Naive thymus-derived CD4-positive, alpha-beta T cell (primary cell): ENCODE measurements at regions not wholly inside any gene's neighbourhood (a gene's known extent, or its start where the extent isn't known, plus 50 kb on each side); places are given as distances from the start of the nearest gene placed in this dataset.

Source experiments
- ATAC-seq: fragments of 150-1000 bp; cut with Tn5 transposase; 2 replicates; pipeline ENCODE4 v1.10.0; 2021; ENCODE audit warnings: mild to moderate bottlenecking, moderate library complexity
- CTCF ChIA-PET: fragments of 350-600 bp; sonication (Branson Sonifier 250); formaldehyde crosslinking; loops from one replicate; lab custom pipeline; 2021; ENCODE audit warnings: antibody characterized with exemption; lab: Charles Lee
- POLR2A ChIA-PET: fragments of 350-600 bp; sonication (Branson Sonifier 250); formaldehyde crosslinking; loops from one replicate; lab custom pipeline; 2021; ENCODE audit warnings: antibody characterized with exemption, inconsistent platforms; lab: Charles Lee
- DNase-seq, 9 donors: peaks; one replicate each; pipeline versions ENCODE4 v3.0.0 to v3.0.0-alpha.2; 2020 to 2022; ENCODE audit warnings: mixed read lengths in 1 of 9
- H3K27ac ChIP-seq: one replicate; pipeline ENCODE4 v1.7.0; 2013; ENCODE audit warnings: mild to moderate bottlenecking, low read depth, low read length, moderate library complexity
- H3K27me3 ChIP-seq, 2 donors: one replicate each; pipeline ENCODE4 v1.7.0; 2013; ENCODE audit warnings: low read length in 2 of 2, mild to moderate bottlenecking in 2 of 2, moderate library complexity in 2 of 2; ENCODE audit not compliant: control insufficient read depth in 2 of 2, insufficient read depth in 2 of 2
- H3K36me3 ChIP-seq, 3 experiments: 1 replicate in 2 of 3; 2 replicates in 1 of 3; pipeline ENCODE4 v1.7.0; 2013; ENCODE audit warnings: low read length in 3 of 3, mild to moderate bottlenecking in 3 of 3, moderate library complexity in 1 of 3; ENCODE audit not compliant: insufficient read depth in 3 of 3, control insufficient read depth in 2 of 3
- H3K4me1 ChIP-seq, 2 donors: one replicate each; pipeline ENCODE4 v1.7.0; 2013; ENCODE audit warnings: low read length in 2 of 2, mild to moderate bottlenecking in 2 of 2, moderate library complexity in 1 of 2; ENCODE audit not compliant: control insufficient read depth in 2 of 2, insufficient read depth in 2 of 2
- H3K4me3 ChIP-seq: 2 replicates; pipeline ENCODE4 v1.7.0; 2013; ENCODE audit warnings: mild to moderate bottlenecking, low read length
- H3K9me3 ChIP-seq, 3 experiments: 1 replicate in 2 of 3; 2 replicates in 1 of 3; pipeline ENCODE4 v1.7.0; 2013; ENCODE audit warnings: low read length in 3 of 3; ENCODE audit not compliant: control insufficient read depth in 2 of 3
- H3K27ac Mint-ChIP-seq, 9 donors: one replicate each; pipeline ENCODE4 v1.8.0; 2020 to 2022; ENCODE audit warnings: mixed read lengths in 9 of 9, mild to moderate bottlenecking in 8 of 9, moderate library complexity in 5 of 9, inconsistent platforms in 2 of 9
- H3K27me3 Mint-ChIP-seq, 5 donors: one replicate each; pipeline ENCODE4 v1.8.0; 2021 to 2022; ENCODE audit warnings: mixed read lengths in 5 of 5, mild to moderate bottlenecking in 1 of 5
- H3K36me3 Mint-ChIP-seq, 5 donors: one replicate each; pipeline ENCODE4 v1.8.0; 2020 to 2022; ENCODE audit warnings: mixed read lengths in 5 of 5, mild to moderate bottlenecking in 3 of 5, inconsistent platforms in 1 of 5
- H3K4me1 Mint-ChIP-seq, 7 donors: one replicate each; pipeline ENCODE4 v1.8.0; 2020 to 2022; ENCODE audit warnings: mixed read lengths in 7 of 7, mild to moderate bottlenecking in 3 of 7, inconsistent platforms in 1 of 7
- H3K4me3 Mint-ChIP-seq, 10 donors: one replicate each; pipeline ENCODE4 v1.8.0; 2020 to 2022; ENCODE audit warnings: mild to moderate bottlenecking in 10 of 10, mixed read lengths in 10 of 10, moderate library complexity in 6 of 10, inconsistent platforms in 2 of 10
- H3K9me3 Mint-ChIP-seq, 11 donors: one replicate each; pipeline ENCODE4 v1.8.0; 2020 to 2022; ENCODE audit warnings: mixed read lengths in 11 of 11, mild to moderate bottlenecking in 4 of 11, inconsistent platforms in 1 of 11, moderate library complexity in 1 of 11
- intact Hi-C, 2 donors: fragments of 100-400 bp; cut with micrococcal nuclease; formaldehyde crosslinking; loops; one replicate each; pipeline ENCODE4 v1.15.1; 2023

DNA sequence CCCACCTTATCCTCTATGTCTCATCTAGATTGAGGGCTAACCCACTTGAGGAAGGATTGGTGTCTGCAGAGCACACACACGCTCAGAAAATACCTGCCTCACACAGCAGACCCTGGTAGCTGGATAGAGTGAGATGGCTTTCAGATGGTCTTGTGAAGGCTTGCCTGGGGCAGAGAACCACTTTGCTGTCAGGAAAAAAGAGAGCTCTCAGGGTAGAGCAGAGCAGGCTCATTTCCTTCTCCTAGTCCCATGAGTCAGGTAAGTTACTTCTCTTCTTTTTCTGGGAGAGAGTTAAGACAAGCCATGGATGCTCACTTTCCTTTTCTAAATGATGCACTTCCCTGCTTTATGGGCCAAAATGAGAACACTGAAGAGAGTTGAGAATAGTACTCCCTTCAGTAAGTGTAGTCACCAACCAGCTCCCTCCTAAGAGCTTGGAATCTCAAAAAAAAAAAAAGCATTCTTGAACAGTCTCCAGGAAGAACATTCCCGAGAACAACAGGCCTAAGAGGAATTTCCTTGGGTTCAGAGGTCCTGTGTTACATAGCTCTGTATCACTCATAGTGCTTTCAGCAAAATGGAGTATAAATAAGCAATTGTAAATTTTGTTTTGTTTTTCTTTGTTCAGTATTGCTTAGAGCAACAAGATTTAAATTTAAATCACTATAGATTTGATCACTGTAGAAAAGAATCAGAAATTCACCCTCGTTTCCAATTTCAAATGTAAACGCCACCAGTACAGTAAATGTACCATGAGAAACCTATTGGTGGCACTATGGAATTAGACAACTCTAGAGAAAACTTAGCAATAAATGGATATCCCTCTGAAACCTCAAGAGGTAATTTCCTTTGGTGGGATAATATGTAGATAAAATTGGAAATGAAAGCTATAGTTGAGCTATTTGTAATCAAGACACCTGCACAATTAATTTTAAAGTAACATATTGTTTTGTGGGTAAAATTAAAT lies 530.3 kb downstream of the RFPL4B start:
- H3K27me3 Mint-ChIP-seq: no peaks in the 10 kb centered on the region
- no peak overlapping the region for H3K27ac Mint-ChIP-seq

DNA sequence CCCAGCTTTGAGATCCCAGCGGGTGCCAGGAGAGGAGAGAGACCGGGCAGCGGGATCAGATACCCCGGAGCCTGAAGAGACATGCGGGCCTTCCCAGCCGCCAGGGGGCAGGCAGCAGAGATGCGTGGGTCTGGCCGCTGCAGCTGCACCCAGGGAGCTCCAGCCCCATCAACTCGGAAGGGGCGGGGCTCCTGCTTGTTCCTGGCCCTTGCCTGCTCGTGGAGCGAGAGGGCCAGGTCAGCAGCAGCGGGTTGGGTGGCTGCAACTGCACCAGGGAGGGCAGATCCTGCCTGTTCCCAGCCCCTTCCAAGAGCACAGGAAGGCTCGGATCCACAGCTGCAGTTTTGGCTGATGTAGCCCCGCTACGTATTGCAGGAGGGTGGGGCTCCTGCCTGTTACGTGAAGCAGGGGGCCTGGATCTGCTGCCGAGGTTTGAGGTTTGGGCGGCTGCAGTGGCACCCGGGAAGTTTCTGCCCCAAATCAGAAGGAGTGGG lies 532.8 kb downstream of the RFPL4B start:
- Mint-ChIP-seq H3K9me3 (peaks cover 0 to 5% (median 0%) of the 10 kb centered on the region in 11 donors), H3K27ac (no peak overlapping the region), H3K4me3 (peak overlapping the region in 5 of 10 donors; percentile 42 to 60 (median 53)), H3K4me1 (no peaks in the 10 kb centered on the region), H3K27me3 (no peaks in the 10 kb centered on the region), H3K36me3 (no peaks in the 10 kb centered on the region)
- no peak overlapping the region for H3K4me3 ChIP-seq
- H3K27ac ChIP-seq: no peak overlapping the region
- no peaks in the 10 kb centered on the region for H3K9me3 ChIP-seq
- no peaks in the 10 kb centered on the region for H3K36me3 ChIP-seq
- ATAC-seq (peak; percentile 36), DNase-seq (peak in 3 of 9 donors; percentile 8 to 31 (median 13))
- ChIA-PET CTCF (no interaction called here), POLR2A (no interaction called here)
- intact Hi-C loops: loop anchor here in 1 of 2 donors (2.0 kb wide), 1 partner anchor 979 kb away; no protein-coding TSS in a partner anchor
- no peaks in the 10 kb centered on the region for H3K4me1 ChIP-seq
- H3K27me3 ChIP-seq: no peaks in the 10 kb centered on the region

More for the DNA sequence above, 530.3 kb downstream of the RFPL4B start:
- Mint-ChIP-seq H3K36me3 (no peaks in the 10 kb centered on the region), H3K9me3 (peaks cover 0 to 7% (median 1%) of the 10 kb centered on the region in 11 donors), H3K4me3 (no peak overlapping the region), H3K4me1 (no peaks in the 10 kb centered on the region)
- Histone ChIP-seq H3K9me3 (no peaks in the 10 kb centered on the region), H3K4me3 (no peak overlapping the region), H3K27ac (no peak overlapping the region), H3K4me1 (no peaks in the 10 kb centered on the region), H3K27me3 (no peaks in the 10 kb centered on the region), H3K36me3 (no peaks in the 10 kb centered on the region)
- DNase-seq (no peak), ATAC-seq (no peak)
- ChIA-PET CTCF (no interaction called here), POLR2A (no interaction called here)
- intact Hi-C loops: no loop called here

DNA sequence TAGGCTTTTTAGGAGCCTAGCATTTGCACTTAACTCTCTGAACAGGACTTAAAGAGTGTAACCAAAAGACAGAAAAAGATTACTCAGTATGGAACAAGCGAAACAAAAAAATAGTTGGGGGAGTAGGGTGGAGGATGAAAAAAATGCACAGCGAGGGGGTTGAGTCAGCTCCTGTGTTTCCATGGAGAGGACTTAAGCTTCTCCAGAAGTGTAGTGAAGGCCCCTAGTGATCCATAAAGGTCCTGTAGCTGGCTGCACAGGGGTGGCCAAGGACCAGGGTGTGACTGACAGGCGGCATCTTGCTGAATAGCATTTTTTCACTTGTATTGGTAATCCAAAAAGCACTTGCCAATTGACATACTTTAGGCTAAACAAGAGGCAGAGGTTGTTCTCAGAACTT lies 533.9 kb downstream of the RFPL4B start:
- no peaks in the 10 kb centered on the region for H3K9me3 ChIP-seq
- H3K4me1 ChIP-seq: no peaks in the 10 kb centered on the region
- ATAC-seq (no peak), DNase-seq (no peak)
- intact Hi-C loops: loop anchor here in 1 of 2 donors (2.0 kb wide), 1 partner anchor 978 kb away; no protein-coding TSS in a partner anchor
- Mint-ChIP-seq H3K4me3 (no peak overlapping the region), H3K4me1 (no peaks in the 10 kb centered on the region), H3K27me3 (no peaks in the 10 kb centered on the region), H3K9me3 (peaks cover 0 to 6% (median 0%) of the 10 kb centered on the region in 11 donors), H3K36me3 (no peaks in the 10 kb centered on the region), H3K27ac (no peak overlapping the region)
- no peaks in the 10 kb centered on the region for H3K36me3 ChIP-seq
- ChIA-PET POLR2A (no interaction called here), CTCF (no interaction called here)
- no peak overlapping the region for H3K4me3 ChIP-seq
- H3K27me3 ChIP-seq: no peaks in the 10 kb centered on the region
- no peak overlapping the region for H3K27ac ChIP-seq

DNA sequence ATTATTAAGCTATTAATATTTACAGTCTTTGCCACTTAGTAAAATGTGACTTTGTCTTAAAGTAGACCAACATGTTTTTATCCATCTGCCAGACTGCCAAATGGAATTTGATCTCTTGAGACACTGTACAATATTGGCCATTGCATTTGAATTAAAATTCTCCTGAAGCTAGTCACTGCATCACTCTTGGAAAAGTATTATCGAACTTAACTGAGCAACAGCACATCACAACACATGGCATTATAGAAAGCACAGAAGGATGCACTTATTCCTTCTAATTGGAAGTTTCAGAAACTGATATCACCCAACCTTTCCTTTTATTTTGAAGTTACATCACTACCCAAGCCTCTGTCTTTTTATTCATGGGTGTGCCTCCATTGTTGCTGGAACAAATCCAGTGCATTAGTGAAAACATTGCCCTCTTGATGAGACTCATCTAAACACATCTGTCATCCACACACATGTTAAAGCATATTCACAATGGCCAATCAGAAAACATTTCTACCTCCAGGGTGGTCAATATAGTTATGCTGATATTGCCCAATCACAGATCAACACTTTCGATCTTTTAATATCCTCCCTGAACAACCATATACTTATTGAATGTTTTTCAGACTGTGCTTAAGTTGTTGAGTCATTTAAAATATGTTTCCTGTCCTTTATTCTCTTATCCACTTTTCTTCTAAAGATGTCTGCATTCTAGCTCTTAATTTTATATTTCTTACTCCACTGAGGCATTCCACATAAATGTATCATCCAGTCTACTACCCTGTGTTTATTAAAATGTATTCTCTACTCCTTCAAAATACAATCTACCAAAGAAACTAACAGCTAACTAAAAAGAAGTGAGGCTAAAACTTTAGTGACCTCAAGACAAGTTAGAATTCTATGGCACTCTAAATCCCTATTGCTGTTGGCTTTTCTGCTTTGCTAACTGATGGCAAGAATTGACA lies 535.0 kb downstream of the RFPL4B start:
- ChIA-PET CTCF (no interaction called here), POLR2A (no interaction called here)
- no peak overlapping the region for H3K4me3 Mint-ChIP-seq
- H3K36me3 Mint-ChIP-seq: no peaks in the 10 kb centered on the region
- DNase-seq: no peak
- intact Hi-C loops: loop anchor here in 1 of 2 donors (2.0 kb wide), 1 partner anchor 977 kb away; no protein-coding TSS in a partner anchor
- H3K27ac Mint-ChIP-seq: no peak overlapping the region
- no peaks in the 10 kb centered on the region for H3K27me3 ChIP-seq
- no peak for ATAC-seq
- no peaks in the 10 kb centered on the region for H3K4me1 Mint-ChIP-seq
- H3K27ac ChIP-seq: no peak overlapping the region
- H3K36me3 ChIP-seq: no peaks in the 10 kb centered on the region
- no peaks in the 10 kb centered on the region for H3K9me3 ChIP-seq
- peaks cover 0 to 8% (median 0%) of the 10 kb centered on the region in 11 donors for H3K9me3 Mint-ChIP-seq
- no peak overlapping the region for H3K4me3 ChIP-seq
- no peaks in the 10 kb centered on the region for H3K27me3 Mint-ChIP-seq
- no peaks in the 10 kb centered on the region for H3K4me1 ChIP-seq

DNA sequence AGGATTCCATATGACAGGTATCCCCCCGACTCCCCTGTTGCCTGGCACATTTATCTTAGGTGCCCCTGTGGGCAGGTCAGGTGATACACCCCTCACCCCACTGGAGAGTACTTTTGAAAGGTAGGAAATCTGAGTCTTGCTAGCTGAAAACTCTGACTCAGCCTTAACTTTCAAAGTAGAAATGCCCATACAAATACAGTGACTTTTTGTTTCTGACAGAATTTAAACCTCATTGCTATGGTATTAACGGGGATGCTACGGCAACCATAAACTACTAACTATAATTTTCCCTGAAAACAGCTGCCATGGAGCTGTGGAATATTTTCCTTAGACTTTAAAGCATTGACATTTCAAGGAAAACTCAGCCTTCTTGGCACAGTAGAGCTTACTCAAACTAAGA lies 536.0 kb downstream of the RFPL4B start:
- ChIA-PET POLR2A (no interaction called here), CTCF (no interaction called here)
- Mint-ChIP-seq H3K36me3 (no peaks in the 10 kb centered on the region), H3K27me3 (no peaks in the 10 kb centered on the region), H3K4me3 (no peak overlapping the region), H3K4me1 (no peaks in the 10 kb centered on the region), H3K9me3 (peaks cover 0 to 8% (median 0%) of the 10 kb centered on the region in 11 donors), H3K27ac (no peak overlapping the region)
- H3K36me3 ChIP-seq: no peaks in the 10 kb centered on the region
- no peak for DNase-seq
- H3K27me3 ChIP-seq: no peaks in the 10 kb centered on the region
- H3K4me1 ChIP-seq: no peaks in the 10 kb centered on the region
- intact Hi-C loops: no loop called here
- no peaks in the 10 kb centered on the region for H3K9me3 ChIP-seq
- no peak overlapping the region for H3K4me3 ChIP-seq
- ATAC-seq: no peak
- H3K27ac ChIP-seq: no peak overlapping the region

DNA sequence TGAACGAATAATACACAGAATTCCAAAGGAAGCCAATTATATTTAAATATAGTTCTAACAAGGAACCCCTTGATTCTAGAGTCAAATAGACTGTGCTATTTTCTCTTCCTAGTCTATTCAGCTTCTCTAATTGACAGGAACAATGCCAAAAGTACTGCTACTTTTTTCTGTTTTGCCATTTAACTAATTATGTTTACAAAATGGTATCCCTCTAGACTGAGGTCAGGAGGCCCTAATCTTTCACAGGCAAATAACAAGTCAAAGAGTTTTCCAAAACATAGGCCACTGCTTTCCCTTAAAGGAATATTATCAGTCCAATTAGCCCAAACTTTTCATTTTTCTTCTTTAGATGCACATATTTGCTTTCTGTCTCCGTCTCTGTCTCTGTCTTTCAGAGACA lies 539.3 kb downstream of the RFPL4B start:
- peaks cover 0 to 7% (median 0%) of the 10 kb centered on the region in 11 donors for H3K9me3 Mint-ChIP-seq
- no peak overlapping the region for H3K27ac Mint-ChIP-seq
- ChIA-PET POLR2A (no interaction called here), CTCF (no interaction called here)
- Histone ChIP-seq H3K27ac (no peak overlapping the region), H3K36me3 (no peaks in the 10 kb centered on the region), H3K9me3 (no peaks in the 10 kb centered on the region), H3K27me3 (no peaks in the 10 kb centered on the region), H3K4me1 (no peaks in the 10 kb centered on the region), H3K4me3 (no peak overlapping the region)
- no peak for ATAC-seq
- intact Hi-C loops: no loop called here
- H3K4me3 Mint-ChIP-seq: no peak overlapping the region
- no peak for DNase-seq
- no peaks in the 10 kb centered on the region for H3K4me1 Mint-ChIP-seq
- H3K27me3 Mint-ChIP-seq: no peaks in the 10 kb centered on the region
- no peaks in the 10 kb centered on the region for H3K36me3 Mint-ChIP-seq
